G401 (cell line): ENCODE measurements at regions not wholly inside any gene's neighbourhood (a gene's known extent, or its start where the extent isn't known, plus 50 kb on each side); places are given as distances from the start of the nearest gene placed in this dataset.

Experiments
- DNase-seq: peaks from one replicate; pipeline ENCODE4 v3.0.0-alpha.2; 2015; ENCODE audit warnings: low spot score
- in situ Hi-C: cut with HindIII; loops from 2 replicates; pipeline ENCODE4 v1.10.0; 2016; ENCODE audit warnings: low sequenced_read_pairs, mixed read lengths

- DNase-seq, result no peak
- in situ Hi-C loops, result no loop called here
These were observed 55.7 kb downstream of the TIGD2 start for GRCh38 chr4:89166971-89167475.

GRCh38 chr4:89171176-89171805 lies 60.0 kb downstream of the TIGD2 start:
- in situ Hi-C loops, result no loop called here
- peak; percentile 75 for DNase-seq

GRCh38 chr4:89172865-89173264 lies 61.5 kb downstream of the TIGD2 start:
- DNase-seq, result no peak
- in situ Hi-C loops, result no loop called here

- in situ Hi-C loops, result no loop called here
These were observed 62.2 kb downstream of the TIGD2 start for GRCh38 chr4:89173336-89174090.

GRCh38 chr4:89174784-89175183 lies 63.5 kb downstream of the TIGD2 start:
- in situ Hi-C loops, result no loop called here

More at GRCh38 chr4:89173336-89174090, 62.2 kb downstream of the TIGD2 start:
- DNase-seq, result no peak

GRCh38 chr4:89175611-89176010 lies 64.3 kb downstream of the TIGD2 start:
- in situ Hi-C loops, result no loop called here
- DNase-seq, result peak; percentile 71

More at GRCh38 chr4:89174784-89175183, 63.5 kb downstream of the TIGD2 start:
- DNase-seq, result no peak

- in situ Hi-C loops, result no loop called here
- no peak for DNase-seq
These were observed 66.5 kb downstream of the TIGD2 start for GRCh38 chr4:89177807-89178206.

GRCh38 chr4:89184407-89184806 lies 73.1 kb downstream of the TIGD2 start:
- no peak for DNase-seq
- in situ Hi-C loops, result no loop called here
